OCI-M2 (cell line): ENCODE measurements at regions not wholly inside any gene's neighbourhood (a gene's known extent, or its start where the extent isn't known, plus 50 kb on each side); places are given as distances from the start of the nearest gene placed in this dataset.
"Not testable (repeated sequence)": the region's sequence is repeated elsewhere in the genome, so short reads cannot be mapped to it uniquely, and the experiment has no call there.

Experiments used
- DNase-seq: peaks from one replicate; lab custom pipeline; 2025; ENCODE audit not compliant: unreplicated experiment; lab: John Stamatoyannopoulos, UW

GRCh38 chr14:97771340-97772045, 974.3 kb downstream of the VRK1 start:
- no peak for DNase-seq

GRCh38 chr14:97773598-97773997, 976.4 kb downstream of the VRK1 start:
- DNase-seq: no peak

- DNase-seq: no peak
These were observed 979.8 kb downstream of the VRK1 start for GRCh38 chr14:97776890-97777558.

- DNase-seq: no peak
These were observed 980.6 kb downstream of the VRK1 start for GRCh38 chr14:97777622-97778355.

GRCh38 chr14:97779140-97779539, 982.0 kb downstream of the VRK1 start:
- no peak for DNase-seq

GRCh38 chr14:97780804-97781203, 983.6 kb downstream of the VRK1 start:
- DNase-seq: no peak

- no peak for DNase-seq
These were observed 984.8 kb downstream of the VRK1 start for GRCh38 chr14:97781961-97782360.

GRCh38 chr14:97782871-97783414, 985.8 kb downstream of the VRK1 start:
- no peak for DNase-seq

- no peak for DNase-seq
These were observed 988.3 kb downstream of the VRK1 start for GRCh38 chr14:97785495-97785894.

GRCh38 chr14:97788364-97788763, 991.2 kb downstream of the VRK1 start:
- DNase-seq: no peak

GRCh38 chr14:97788846-97789526, 991.8 kb downstream of the VRK1 start:
- DNase-seq: no peak

GRCh38 chr14:97791072-97791471, 993.9 kb downstream of the VRK1 start:
- DNase-seq: no peak

- no peak for DNase-seq
These were observed 994.7 kb downstream of the VRK1 start for GRCh38 chr14:97791906-97792305.

- no peak for DNase-seq
These were observed 999.3 kb downstream of the VRK1 start for GRCh38 chr14:97796511-97796910.

GRCh38 chr14:97798176-97798575, 1001.0 kb downstream of the VRK1 start:
- DNase-seq: no peak

- DNase-seq: no peak
These were observed 1005.5 kb downstream of the VRK1 start for GRCh38 chr14:97802430-97803373.

- no peak for DNase-seq
These were observed 1006.9 kb downstream of the VRK1 start for GRCh38 chr14:97804056-97804455.

GRCh38 chr14:97806891-97807290, 1009.7 kb downstream of the VRK1 start:
- DNase-seq: no peak

- not testable (repeated sequence) for DNase-seq
These were observed 1011.4 kb downstream of the VRK1 start for GRCh38 chr14:97808541-97808940.

- no peak for DNase-seq
These were observed 1016.4 kb downstream of the VRK1 start for GRCh38 chr14:97813556-97813955.
